ENCODE measurements at regions not wholly inside any gene's neighbourhood (a gene's known extent, or its start where the extent isn't known, plus 50 kb on each side); places are given as distances from the start of the nearest gene placed in this dataset.

DNA sequence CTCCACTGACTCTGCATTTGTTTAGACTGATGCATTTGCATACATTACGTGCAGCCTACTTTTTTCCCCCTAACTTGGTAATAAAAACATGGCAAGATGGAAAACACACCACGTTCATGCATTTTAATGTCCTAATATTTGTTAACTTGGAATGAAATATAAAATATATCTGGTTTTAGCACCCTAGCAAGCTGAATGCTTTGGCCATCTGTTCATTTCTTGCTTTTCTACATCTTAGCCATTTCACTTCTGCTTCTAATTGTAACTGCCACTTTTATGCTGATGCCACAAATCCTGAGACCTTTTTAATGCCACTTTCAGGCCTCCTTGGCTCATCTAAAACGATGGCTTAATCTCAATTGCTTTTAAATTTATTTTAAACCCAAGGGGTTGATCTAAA lies 177.7 kb upstream of the RASSF8 start:
- no peak for DNase-seq (ENCODE audit: low read depth)
- no peak overlapping the region for H3K4me3 ChIP-seq (ENCODE audit: low read length)
- TF ChIP-seq, protein P1, sequence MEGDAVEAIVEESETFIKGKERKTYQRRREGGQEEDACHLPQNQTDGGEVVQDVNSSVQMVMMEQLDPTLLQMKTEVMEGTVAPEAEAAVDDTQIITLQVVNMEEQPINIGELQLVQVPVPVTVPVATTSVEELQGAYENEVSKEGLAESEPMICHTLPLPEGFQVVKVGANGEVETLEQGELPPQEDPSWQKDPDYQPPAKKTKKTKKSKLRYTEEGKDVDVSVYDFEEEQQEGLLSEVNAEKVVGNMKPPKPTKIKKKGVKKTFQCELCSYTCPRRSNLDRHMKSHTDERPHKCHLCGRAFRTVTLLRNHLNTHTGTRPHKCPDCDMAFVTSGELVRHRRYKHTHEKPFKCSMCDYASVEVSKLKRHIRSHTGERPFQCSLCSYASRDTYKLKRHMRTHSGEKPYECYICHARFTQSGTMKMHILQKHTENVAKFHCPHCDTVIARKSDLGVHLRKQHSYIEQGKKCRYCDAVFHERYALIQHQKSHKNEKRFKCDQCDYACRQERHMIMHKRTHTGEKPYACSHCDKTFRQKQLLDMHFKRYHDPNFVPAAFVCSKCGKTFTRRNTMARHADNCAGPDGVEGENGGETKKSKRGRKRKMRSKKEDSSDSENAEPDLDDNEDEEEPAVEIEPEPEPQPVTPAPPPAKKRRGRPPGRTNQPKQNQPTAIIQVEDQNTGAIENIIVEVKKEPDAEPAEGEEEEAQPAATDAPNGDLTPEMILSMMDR (conservative IDR thresholded peaks at IDR 0.05; ENCODE audit: low read length) = no peak

DNA sequence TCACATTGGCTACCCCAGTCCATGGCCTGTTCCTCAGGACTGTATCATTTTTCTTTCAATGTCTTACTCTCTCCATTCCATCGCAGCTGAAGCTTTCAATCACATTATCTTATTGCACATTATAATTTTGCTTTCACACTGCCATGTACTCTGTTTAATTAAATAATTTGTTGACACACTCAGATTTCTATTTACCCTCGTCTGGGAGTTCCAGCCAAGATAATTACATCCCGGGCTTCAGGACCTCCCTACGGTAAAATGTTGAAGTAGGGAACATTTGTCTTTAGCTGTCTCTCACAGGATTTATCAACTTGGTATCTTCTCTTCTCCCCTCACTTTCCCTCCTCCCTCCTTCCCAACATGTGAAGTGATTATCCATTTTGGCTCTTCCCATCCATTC lies 177.2 kb upstream of the RASSF8 start:
- no peak overlapping the region for H3K4me3 ChIP-seq (ENCODE audit: low read length)
- TF ChIP-seq, protein P1 (conservative IDR thresholded peaks at IDR 0.05; ENCODE audit: low read length) = no peak
- no peak for DNase-seq (ENCODE audit: low read depth)

DNA sequence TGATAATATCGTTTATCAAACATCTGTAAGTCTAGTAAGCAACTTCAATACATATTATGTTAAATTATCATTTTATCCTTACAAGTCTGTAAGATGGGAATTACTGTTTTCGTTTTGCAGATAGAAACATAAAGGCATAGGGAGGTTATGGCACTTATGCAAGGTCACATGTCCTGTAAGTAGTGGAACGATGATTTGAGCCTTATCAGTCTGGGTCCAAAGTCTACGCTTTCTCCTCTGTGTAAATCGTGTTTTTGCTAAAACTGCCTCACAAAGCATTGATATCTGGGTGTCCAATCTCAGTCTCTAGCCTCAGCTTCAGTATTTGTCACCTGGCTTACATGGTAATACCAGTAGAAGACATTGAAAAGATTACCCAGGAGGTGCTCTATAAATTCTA lies 174.9 kb upstream of the RASSF8 start:
- TF ChIP-seq, protein P1 (conservative IDR thresholded peaks at IDR 0.05; ENCODE audit: low read length) = no peak
- H3K4me3 ChIP-seq (ENCODE audit: low read length) = no peak overlapping the region
- DNase-seq (ENCODE audit: low read depth) = no peak

DNA sequence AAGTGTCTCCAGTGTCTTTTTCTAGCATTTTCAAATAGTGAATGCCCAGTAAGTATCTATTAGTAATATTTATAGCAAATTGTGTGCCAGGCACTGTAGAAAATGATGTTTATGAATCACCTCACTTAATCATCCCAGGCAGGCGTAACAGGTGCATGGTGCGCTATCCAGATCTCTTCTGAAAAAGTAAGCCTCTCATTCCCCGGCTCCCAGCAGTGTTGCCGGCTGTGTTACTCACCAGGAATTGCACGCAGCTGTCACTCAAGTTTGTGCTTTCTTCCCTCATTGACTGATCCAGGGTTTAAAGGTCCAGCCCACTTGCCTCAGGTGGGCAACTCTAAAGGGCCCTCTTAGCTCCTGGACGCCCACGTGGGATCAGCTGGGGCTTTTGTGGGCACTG lies 173.8 kb upstream of the RASSF8 start:
- DNase-seq (ENCODE audit: low read depth) = no peak
- no peak overlapping the region for H3K4me3 ChIP-seq (ENCODE audit: low read length)
- TF ChIP-seq, protein P1 (conservative IDR thresholded peaks at IDR 0.05; ENCODE audit: low read length) = no peak

DNA sequence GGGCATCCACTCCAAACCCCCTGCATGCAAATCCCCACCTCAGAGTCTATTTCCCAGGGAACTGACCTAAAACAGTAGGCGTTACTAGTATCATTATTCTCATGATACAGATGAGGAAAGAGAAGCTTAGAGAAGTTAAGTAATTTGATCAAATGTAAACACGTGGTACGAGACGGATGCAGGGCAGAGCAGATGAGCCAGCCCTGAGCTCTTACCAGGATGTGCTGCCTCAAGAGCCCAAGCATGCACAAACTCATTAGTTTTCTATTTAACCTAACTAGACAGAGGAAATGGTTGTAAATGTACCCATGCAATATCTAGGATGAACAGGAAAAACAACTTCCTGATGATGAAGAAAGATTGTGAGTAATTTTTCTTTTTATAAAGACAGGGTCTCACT lies 173.3 kb upstream of the RASSF8 start:
- H3K4me3 ChIP-seq (ENCODE audit: low read length) = no peak overlapping the region
- TF ChIP-seq, protein P1 (conservative IDR thresholded peaks at IDR 0.05; ENCODE audit: low read length) = no peak
- no peak for DNase-seq (ENCODE audit: low read depth)

DNA sequence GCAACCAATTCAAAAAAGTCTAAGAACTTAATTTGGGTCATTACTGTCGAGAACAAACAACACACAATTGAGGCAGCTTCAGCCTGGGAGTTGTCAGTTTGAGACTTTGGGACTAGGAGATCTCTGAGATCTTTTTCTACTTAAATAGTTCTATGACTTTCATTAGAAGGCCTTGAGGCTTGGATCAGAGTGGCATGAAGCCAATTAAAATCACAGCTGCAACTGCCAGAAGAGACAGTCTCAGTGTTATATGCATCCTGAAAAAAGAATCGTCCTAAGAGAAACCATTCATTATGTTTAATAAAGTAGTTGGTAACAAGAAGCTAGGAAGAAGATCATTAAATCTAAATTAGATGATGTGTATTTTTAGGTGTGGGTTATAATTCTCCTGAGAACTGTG lies 170.8 kb upstream of the RASSF8 start:
- TF ChIP-seq, protein P1 (conservative IDR thresholded peaks at IDR 0.05; ENCODE audit: low read length) = no peak
- no peak for DNase-seq (ENCODE audit: low read depth)
- no peak overlapping the region for H3K4me3 ChIP-seq (ENCODE audit: low read length)

DNA sequence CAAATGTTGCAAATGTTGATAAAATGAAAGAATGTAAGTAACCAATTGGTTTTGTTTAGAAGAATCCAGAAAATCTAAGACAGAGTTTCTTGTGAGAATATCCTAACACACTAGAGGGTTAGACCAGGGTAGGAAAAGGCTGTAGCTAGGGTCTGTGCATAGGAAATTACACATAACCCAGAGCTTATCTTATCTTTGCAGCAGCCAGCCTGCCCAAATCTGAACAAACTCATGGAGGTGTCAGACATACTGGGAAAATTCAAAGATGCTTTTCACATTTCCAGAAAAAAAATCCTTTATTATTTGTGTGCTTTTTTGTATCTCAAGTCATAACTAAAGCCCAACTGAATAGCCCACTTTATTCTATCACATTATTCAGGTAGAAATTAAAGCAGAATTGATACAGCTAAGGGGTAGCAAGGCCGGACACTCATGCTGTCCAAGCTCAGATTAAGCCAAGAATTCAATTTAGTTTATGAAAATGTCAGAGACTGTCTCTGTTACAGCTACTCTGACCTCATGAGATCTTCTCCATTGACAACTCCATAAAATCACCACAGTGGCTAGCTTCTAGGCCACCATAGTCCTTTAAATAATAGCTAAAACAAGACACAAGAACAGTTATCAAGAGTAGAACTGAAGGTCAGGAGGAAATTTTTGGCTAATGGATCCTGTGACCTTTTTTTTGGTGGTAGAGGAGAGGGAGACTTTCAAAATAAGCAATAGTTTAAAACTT lies 169.6 kb upstream of the RASSF8 start:
- TF ChIP-seq, protein P1 (conservative IDR thresholded peaks at IDR 0.05; ENCODE audit: low read length) = no peak

More for the DNA sequence above, 169.6 kb upstream of the RASSF8 start:
- no peak overlapping the region for H3K4me3 ChIP-seq (ENCODE audit: low read length)
- DNase-seq (ENCODE audit: low read depth) = no peak

Data from AG10803 (cell line).